ENCODE measurements at regions not wholly inside any gene's neighbourhood (a gene's known extent, or its start where the extent isn't known, plus 50 kb on each side); places are given as distances from the start of the nearest gene placed in this dataset.

DNA sequence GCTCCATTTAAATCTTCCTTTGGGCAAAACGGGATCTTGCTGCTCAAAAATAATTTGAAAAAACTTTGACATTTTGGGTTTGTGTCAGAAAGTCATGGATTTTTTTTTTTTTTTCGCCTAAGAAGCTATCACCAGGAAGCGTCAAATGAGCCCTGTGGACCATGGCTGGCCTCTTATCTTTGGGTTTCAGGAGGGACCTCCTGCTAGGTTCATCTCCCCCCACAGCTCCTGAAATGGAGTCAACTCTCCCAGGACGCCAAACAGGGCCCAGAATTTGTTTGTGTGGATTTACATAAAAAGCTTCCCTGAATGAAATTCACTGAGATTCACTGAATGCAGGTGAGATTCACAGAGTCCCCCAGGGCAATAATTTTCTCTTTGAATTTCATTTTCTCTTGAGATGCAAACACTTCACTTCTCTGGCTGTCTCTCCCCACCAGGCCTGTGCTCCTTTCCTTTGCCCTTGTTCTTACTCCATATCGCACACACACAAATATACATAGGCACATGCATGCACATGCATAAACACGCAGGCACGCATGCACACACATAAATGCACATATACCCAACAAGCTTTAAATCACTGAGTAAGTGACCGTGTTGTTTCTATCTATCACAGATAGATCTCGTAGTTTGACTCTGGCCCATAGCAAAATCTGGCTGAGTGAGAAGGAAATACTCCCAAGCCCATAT, 55.3 kb upstream of the GALNT10 start:
- H3K4me1 Mint-ChIP-seq (ENCODE audit: low read depth, unreplicated experiment), result no peaks in the 10 kb centered on the region
- Histone ChIP-seq H3K36me3 (ENCODE audit: control insufficient read depth, insufficient read depth, low read length) (no peaks in the 10 kb centered on the region), H3K27me3 (replicated peaks; ENCODE audit: control insufficient read depth, insufficient read depth, low read length) (no peaks in the 10 kb centered on the region), H3K4me3 (ENCODE audit: low read depth, low read length) (no peak overlapping the region), H3K4me1 (no peaks in the 10 kb centered on the region), H3K9me3 (no peaks in the 10 kb centered on the region)
- DNase-seq, result no peak
- no TSS peak for BruUV-seq (replicated peaks)
- POLR2A ChIA-PET, result no interaction called here
- no peaks in the 10 kb centered on the region for H3K9me3 Mint-ChIP-seq (ENCODE audit: unreplicated experiment)
- H3K27ac Mint-ChIP-seq (ENCODE audit: unreplicated experiment), result no peak overlapping the region
- CTCF ChIA-PET, result no interaction called here
- H3K4me3 Mint-ChIP-seq (ENCODE audit: unreplicated experiment), result no peak overlapping the region
- no peaks in the 10 kb centered on the region for H3K36me3 Mint-ChIP-seq (ENCODE audit: insufficient read depth, unreplicated experiment)
- intact Hi-C loops (cut with micrococcal nuclease; ENCODE audit: unreplicated experiment), result no loop called here
- H3K27me3 Mint-ChIP-seq (ENCODE audit: insufficient read depth, unreplicated experiment), result peaks cover 14% of the 10 kb centered on the region
- TF ChIP-seq, protein P1, sequence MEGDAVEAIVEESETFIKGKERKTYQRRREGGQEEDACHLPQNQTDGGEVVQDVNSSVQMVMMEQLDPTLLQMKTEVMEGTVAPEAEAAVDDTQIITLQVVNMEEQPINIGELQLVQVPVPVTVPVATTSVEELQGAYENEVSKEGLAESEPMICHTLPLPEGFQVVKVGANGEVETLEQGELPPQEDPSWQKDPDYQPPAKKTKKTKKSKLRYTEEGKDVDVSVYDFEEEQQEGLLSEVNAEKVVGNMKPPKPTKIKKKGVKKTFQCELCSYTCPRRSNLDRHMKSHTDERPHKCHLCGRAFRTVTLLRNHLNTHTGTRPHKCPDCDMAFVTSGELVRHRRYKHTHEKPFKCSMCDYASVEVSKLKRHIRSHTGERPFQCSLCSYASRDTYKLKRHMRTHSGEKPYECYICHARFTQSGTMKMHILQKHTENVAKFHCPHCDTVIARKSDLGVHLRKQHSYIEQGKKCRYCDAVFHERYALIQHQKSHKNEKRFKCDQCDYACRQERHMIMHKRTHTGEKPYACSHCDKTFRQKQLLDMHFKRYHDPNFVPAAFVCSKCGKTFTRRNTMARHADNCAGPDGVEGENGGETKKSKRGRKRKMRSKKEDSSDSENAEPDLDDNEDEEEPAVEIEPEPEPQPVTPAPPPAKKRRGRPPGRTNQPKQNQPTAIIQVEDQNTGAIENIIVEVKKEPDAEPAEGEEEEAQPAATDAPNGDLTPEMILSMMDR (IDR thresholded peaks at IDR 0.05; ENCODE audit: insufficient read depth in 1 of 2, low read depth in 1 of 2, low read length in 1 of 2, severe bottlenecking in 1 of 2, unreplicated experiment in 1 of 2), result no peak

DNA sequence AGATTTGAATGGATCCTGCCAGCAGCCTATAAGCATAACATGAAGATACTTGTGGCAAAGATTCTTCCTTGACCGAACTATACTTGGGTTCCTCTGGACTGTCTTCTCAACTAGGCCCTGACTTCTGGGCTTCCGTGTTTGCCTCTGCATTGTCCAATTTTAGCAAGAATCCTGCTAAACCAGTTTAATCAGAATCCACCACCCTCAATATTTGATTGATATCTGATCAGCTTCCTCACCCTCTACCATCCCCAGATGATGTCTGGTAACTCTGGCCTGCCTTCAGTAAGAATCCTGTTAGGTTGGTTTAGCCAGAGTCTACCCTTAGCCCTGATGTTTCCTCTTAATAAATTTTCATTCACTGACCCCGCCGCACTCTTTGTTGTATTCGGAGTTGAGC, 54.4 kb upstream of the GALNT10 start:
- intact Hi-C loops (cut with micrococcal nuclease; ENCODE audit: unreplicated experiment), result no loop called here
- Mint-ChIP-seq H3K9me3 (ENCODE audit: unreplicated experiment) (no peaks in the 10 kb centered on the region), H3K27me3 (ENCODE audit: insufficient read depth, unreplicated experiment) (peaks cover 16% of the 10 kb centered on the region), H3K27ac (ENCODE audit: unreplicated experiment) (no peak overlapping the region), H3K4me3 (ENCODE audit: unreplicated experiment) (no peak overlapping the region), H3K36me3 (ENCODE audit: insufficient read depth, unreplicated experiment) (no peaks in the 10 kb centered on the region), H3K4me1 (ENCODE audit: low read depth, unreplicated experiment) (no peaks in the 10 kb centered on the region)
- no peak for DNase-seq
- POLR2A ChIA-PET, result no interaction called here
- Histone ChIP-seq H3K4me3 (ENCODE audit: low read depth, low read length) (no peak overlapping the region), H3K27me3 (replicated peaks; ENCODE audit: control insufficient read depth, insufficient read depth, low read length) (no peaks in the 10 kb centered on the region), H3K36me3 (ENCODE audit: control insufficient read depth, insufficient read depth, low read length) (no peaks in the 10 kb centered on the region), H3K4me1 (no peaks in the 10 kb centered on the region), H3K9me3 (no peaks in the 10 kb centered on the region)
- TF ChIP-seq, protein P1 (IDR thresholded peaks at IDR 0.05; ENCODE audit: insufficient read depth in 1 of 2, low read depth in 1 of 2, low read length in 1 of 2, severe bottlenecking in 1 of 2, unreplicated experiment in 1 of 2), result no peak
- CTCF ChIA-PET, result no interaction called here
- BruUV-seq (replicated peaks), result no TSS peak

DNA sequence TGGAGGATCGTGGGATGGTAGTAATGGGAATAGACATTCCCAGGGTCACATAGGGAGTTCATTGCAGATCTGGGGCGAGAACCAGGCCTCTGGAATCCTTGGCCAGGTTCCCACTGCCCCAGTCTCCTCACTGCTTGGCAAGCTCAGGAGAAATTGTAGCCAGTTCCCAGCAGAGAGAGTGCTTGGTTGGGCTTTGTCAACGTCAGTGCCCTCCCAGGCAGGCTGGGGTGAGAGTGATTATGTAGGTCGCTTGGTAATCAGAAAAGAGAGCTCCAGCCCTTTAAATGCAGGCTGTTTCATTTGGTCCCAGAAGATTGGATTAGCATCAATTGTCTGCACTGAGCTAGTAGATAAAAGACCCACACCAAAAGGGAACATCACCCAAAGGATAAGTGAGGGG, 51.8 kb upstream of the GALNT10 start:
- Histone ChIP-seq H3K36me3 (ENCODE audit: control insufficient read depth, insufficient read depth, low read length) (no peaks in the 10 kb centered on the region), H3K27me3 (replicated peaks; ENCODE audit: control insufficient read depth, insufficient read depth, low read length) (no peaks in the 10 kb centered on the region), H3K4me1 (no peaks in the 10 kb centered on the region), H3K4me3 (ENCODE audit: low read depth, low read length) (no peak overlapping the region), H3K9me3 (no peaks in the 10 kb centered on the region)
- no TSS peak for BruUV-seq (replicated peaks)
- no peaks in the 10 kb centered on the region for H3K4me1 Mint-ChIP-seq (ENCODE audit: low read depth, unreplicated experiment)
- H3K27ac Mint-ChIP-seq (ENCODE audit: unreplicated experiment), result no peak overlapping the region
- ChIA-PET POLR2A (no interaction called here), CTCF (interaction anchor here (0.6 kb wide), 1 partner anchor 47 kb away, joined by 3 read pairs; no protein-coding TSS in a partner anchor)
- H3K9me3 Mint-ChIP-seq (ENCODE audit: unreplicated experiment), result no peaks in the 10 kb centered on the region
- no peak for DNase-seq
- no peaks in the 10 kb centered on the region for H3K36me3 Mint-ChIP-seq (ENCODE audit: insufficient read depth, unreplicated experiment)
- TF ChIP-seq, protein P1 (IDR thresholded peaks at IDR 0.05; ENCODE audit: insufficient read depth in 1 of 2, low read depth in 1 of 2, low read length in 1 of 2, severe bottlenecking in 1 of 2, unreplicated experiment in 1 of 2), result no peak
- H3K27me3 Mint-ChIP-seq (ENCODE audit: insufficient read depth, unreplicated experiment), result peaks cover 13% of the 10 kb centered on the region
- H3K4me3 Mint-ChIP-seq (ENCODE audit: unreplicated experiment), result no peak overlapping the region
- intact Hi-C loops (cut with micrococcal nuclease; ENCODE audit: unreplicated experiment), result no loop called here

Data from Caco-2 (cell line).